Spleen (tissue), 11 donors: ENCODE measurements at regions not wholly inside any gene's neighbourhood (a gene's known extent, or its start where the extent isn't known, plus 50 kb on each side); places are given as distances from the start of the nearest gene placed in this dataset.

ENCODE experiments used
- DNase-seq: peaks from one replicate; pipeline ENCODE4 v3.0.0-alpha.2; 2020
- H3K27ac ChIP-seq, 8 donors: fragments of 200-600 bp; sonication (generic) in 7 of 8; 1 replicate in 4 of 8; 2 replicates in 4 of 8; pipeline versions ENCODE4 v1.5.0 to v1.8.0; 2016 to 2021; ENCODE audit warnings: inconsistent platforms in 4 of 8, mild to moderate bottlenecking in 4 of 8, moderate library complexity in 1 of 8
- H3K27me3 ChIP-seq, 7 donors: fragments of 200-600 bp; sonication (generic) in 6 of 7; replicated peaks in 1 of 7; 1 replicate in 4 of 7; 2 replicates in 3 of 7; pipeline versions ENCODE4 v1.5.0 to v1.8.0; 2016 to 2021; ENCODE audit warnings: inconsistent platforms in 3 of 7, mild to moderate bottlenecking in 1 of 7
- H3K36me3 ChIP-seq, 6 donors: fragments of 200-600 bp; sonication (generic) in 5 of 6; 1 replicate in 4 of 6; 2 replicates in 2 of 6; pipeline versions ENCODE4 v1.5.0 to v1.8.0; 2016 to 2021; ENCODE audit warnings: inconsistent platforms in 2 of 6
- H3K4me1 ChIP-seq, 6 donors: fragments of 200-600 bp; sonication (generic) in 5 of 6; 1 replicate in 3 of 6; 2 replicates in 3 of 6; pipeline versions ENCODE4 v1.5.0 to v1.8.0; 2016 to 2021; ENCODE audit warnings: inconsistent platforms in 3 of 6
- H3K4me3 ChIP-seq, 8 donors: fragments of 200-600 bp; sonication (generic) in 7 of 8; 1 replicate in 4 of 8; 2 replicates in 4 of 8; pipeline versions ENCODE4 v1.5.0 to v1.8.0; 2016 to 2021; ENCODE audit warnings: inconsistent platforms in 4 of 8, mild to moderate bottlenecking in 4 of 8, moderate library complexity in 2 of 8
- H3K9me3 ChIP-seq, 8 donors: fragments of 200-600 bp; sonication (generic) in 7 of 8; 1 replicate in 4 of 8; 2 replicates in 4 of 8; pipeline versions ENCODE4 v1.5.0 to v1.8.0; 2016 to 2021; ENCODE audit warnings: inconsistent platforms in 4 of 8
- POLR2A ChIP-seq, 3 donors: fragments of 450-650 bp; IDR thresholded peaks; one replicate each; pipeline ENCODE4 v1.5.1; 2017; ENCODE audit warnings: antibody characterized with exemption in 3 of 3, mild to moderate bottlenecking in 1 of 3
- POLR2AphosphoS5 ChIP-seq, 3 donors: sonication (generic); formaldehyde crosslinking; IDR thresholded peaks; one replicate each; pipeline ENCODE4 v1.5.1; 2017; ENCODE audit warnings: antibody characterized with exemption in 3 of 3
- WGBS, 5 donors: extraction: QIAGEN DNeasy Blood & Tissue Kit in 3 of 5; methylation state at CpG; one replicate each; pipeline versions ENCODE4 v1.1.5 to v1.1.7; 2013 to 2018; 5-methylcytosine and 5-hydroxymethylcytosine counted together
- intact Hi-C: fragments of 100-400 bp; cut with DNase I; formaldehyde crosslinking; loops from one replicate; pipeline ENCODE4 v1.15.0; 2023; ENCODE audit warnings: low total_unique reads
- TF ChIP-seq, protein P1 (sequence below), 11 experiments: fragments of 200-600 bp in 7 of 11; fragments of 450-650 bp in 4 of 11; sonication (generic) in 4 of 11; IDR thresholded peaks in 8 of 11; conservative IDR thresholded peaks in 3 of 11; 1 replicate in 7 of 11; 2 replicates in 4 of 11; pipeline versions ENCODE4 v1.4.0 to v1.8.0; 2016 to 2021; ENCODE audit warnings: antibody characterized with exemption in 11 of 11, inconsistent platforms in 4 of 11, mild to moderate bottlenecking in 1 of 11
- donor health status: healthy with polysubstance abuse.
- donor health status: DM: no; HTN: no; CAD: no; lungs with moderate emphysema.
- donor health status: DM: no; HTN: no; CAD: no.
- donor health status: Bipolar disorder and iron deficiency.
- donor health status: healthy.
- donor health status: DM: no; HTN: no; CAD: no.
- donor health status: DM: yes; HTN: yes; CAD: no.

DNA sequence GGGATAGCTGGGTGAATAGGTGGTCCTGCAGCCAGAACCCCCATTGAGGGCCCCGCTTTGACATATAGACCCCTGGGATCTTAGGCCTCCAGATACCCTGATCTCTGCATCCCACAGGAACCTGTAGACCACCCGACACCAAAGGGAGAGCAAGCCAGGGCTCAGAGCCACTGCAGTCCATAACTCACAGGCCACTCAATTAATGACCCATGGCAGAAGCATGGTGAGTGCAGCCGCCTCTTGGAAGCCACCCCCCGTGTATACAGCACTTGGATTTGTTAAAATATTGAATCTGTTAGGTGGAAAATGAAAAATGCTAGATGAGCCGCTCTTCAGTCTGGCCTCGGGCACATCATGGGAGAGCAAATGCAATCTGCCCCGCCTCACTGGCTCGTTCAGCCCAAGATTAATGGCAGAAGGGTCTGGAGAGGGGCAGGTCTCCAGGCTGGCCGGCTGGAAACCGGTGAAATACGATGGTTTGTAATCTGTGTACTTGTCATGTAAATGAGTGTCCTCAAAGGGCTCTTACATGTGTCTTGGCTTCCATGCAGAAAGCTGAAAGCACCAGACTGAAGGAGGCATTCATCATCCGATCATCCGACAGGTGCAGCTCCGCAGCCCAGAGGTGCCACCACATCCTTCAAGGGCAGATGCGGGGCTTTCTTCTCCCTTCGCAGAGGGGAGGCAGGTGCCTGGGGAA lies 111.3 kb downstream of the OLFM1 start:
- H3K36me3 ChIP-seq, result no peaks in the 10 kb centered on the region
- DNase-seq, result no peak
- H3K27me3 ChIP-seq, result peaks cover 0 to 48% (median 19%) of the 10 kb centered on the region in 7 donors
- 45 to 51% (median 48%) methylated on average over 15 to 16 of the region's 16 CpGs for WGBS, 5 donors
- TF ChIP-seq POLR2AphosphoS5 (IDR thresholded peaks at IDR 0.05) (no peak), POLR2A (IDR thresholded peaks at IDR 0.05) (no peak)
- TF ChIP-seq, protein P1, sequence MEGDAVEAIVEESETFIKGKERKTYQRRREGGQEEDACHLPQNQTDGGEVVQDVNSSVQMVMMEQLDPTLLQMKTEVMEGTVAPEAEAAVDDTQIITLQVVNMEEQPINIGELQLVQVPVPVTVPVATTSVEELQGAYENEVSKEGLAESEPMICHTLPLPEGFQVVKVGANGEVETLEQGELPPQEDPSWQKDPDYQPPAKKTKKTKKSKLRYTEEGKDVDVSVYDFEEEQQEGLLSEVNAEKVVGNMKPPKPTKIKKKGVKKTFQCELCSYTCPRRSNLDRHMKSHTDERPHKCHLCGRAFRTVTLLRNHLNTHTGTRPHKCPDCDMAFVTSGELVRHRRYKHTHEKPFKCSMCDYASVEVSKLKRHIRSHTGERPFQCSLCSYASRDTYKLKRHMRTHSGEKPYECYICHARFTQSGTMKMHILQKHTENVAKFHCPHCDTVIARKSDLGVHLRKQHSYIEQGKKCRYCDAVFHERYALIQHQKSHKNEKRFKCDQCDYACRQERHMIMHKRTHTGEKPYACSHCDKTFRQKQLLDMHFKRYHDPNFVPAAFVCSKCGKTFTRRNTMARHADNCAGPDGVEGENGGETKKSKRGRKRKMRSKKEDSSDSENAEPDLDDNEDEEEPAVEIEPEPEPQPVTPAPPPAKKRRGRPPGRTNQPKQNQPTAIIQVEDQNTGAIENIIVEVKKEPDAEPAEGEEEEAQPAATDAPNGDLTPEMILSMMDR (IDR thresholded peaks at IDR 0.05 in 8 of 11, conservative IDR thresholded peaks at IDR 0.05 in 3 of 11), result no peak
- no peak overlapping the region for H3K27ac ChIP-seq
- no peaks in the 10 kb centered on the region for H3K4me1 ChIP-seq
- H3K9me3 ChIP-seq, result peaks cover 0 to 7% (median 0%) of the 10 kb centered on the region in 8 donors
- intact Hi-C loops, result no loop called here
- H3K4me3 ChIP-seq, result no peak overlapping the region

DNA sequence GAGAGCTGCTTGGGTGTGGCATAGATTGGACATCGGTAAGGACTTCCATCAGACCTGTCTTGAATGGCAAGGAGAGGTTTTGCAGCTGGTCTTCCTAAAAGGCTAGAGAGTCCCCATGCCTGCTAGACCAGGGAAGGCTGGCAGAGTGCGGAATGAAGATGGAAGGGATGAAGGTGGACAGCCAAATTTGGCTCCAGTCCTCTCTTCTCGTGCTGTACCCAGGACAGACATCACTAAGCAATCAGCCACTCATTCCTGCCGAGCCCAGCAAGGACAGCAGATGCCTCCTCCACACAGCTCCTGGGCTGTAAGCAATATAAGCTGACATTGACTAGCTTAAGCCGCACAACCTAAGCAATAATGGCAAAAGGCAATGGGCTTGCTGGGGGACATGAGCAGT lies 112.0 kb downstream of the OLFM1 start:
- H3K4me1 ChIP-seq, result no peaks in the 10 kb centered on the region
- TF ChIP-seq, protein P1 (IDR thresholded peaks at IDR 0.05 in 8 of 11, conservative IDR thresholded peaks at IDR 0.05 in 3 of 11), result no peak
- TF ChIP-seq POLR2A (IDR thresholded peaks at IDR 0.05), result no peak
- TF ChIP-seq POLR2AphosphoS5 (IDR thresholded peaks at IDR 0.05), result no peak
- intact Hi-C loops, result no loop called here
- H3K27ac ChIP-seq, result no peak overlapping the region
- peaks cover 0 to 41% (median 16%) of the 10 kb centered on the region in 7 donors for H3K27me3 ChIP-seq
- no peak for DNase-seq
- no peak overlapping the region for H3K4me3 ChIP-seq
- H3K36me3 ChIP-seq, result no peaks in the 10 kb centered on the region
- 70 to 83% (median 73%) methylated on average over 5 of the region's 5 CpGs for WGBS, 5 donors
- H3K9me3 ChIP-seq, result peaks cover 0 to 7% (median 0%) of the 10 kb centered on the region in 8 donors

DNA sequence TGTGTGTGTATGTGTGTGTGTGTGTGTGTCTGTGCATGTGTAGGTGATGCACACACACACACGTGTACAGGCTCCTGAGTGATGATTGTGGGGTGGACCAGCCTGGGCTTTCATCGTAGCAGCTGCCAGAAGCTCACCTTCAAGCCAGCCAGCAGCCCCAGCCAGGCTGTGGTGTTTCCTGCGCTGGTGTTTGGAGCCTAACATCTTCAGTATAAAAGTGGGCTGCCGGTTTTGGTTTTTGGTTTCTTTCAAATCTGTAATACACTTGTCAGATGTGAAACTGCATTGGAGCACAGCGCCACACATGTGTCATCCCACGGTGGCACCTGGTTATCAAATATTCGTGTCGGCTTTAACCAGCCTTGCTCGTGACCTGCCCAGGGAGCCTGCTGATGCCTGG lies 114.2 kb downstream of the OLFM1 start:
- no peaks in the 10 kb centered on the region for H3K4me1 ChIP-seq
- H3K27me3 ChIP-seq, result peaks cover 0 to 33% (median 10%) of the 10 kb centered on the region in 7 donors
- intact Hi-C loops, result no loop called here
- H3K9me3 ChIP-seq, result peaks cover 0 to 7% (median 0%) of the 10 kb centered on the region in 8 donors
- TF ChIP-seq, protein P1 (IDR thresholded peaks at IDR 0.05 in 8 of 11, conservative IDR thresholded peaks at IDR 0.05 in 3 of 11), result no peak
- TF ChIP-seq POLR2AphosphoS5 (IDR thresholded peaks at IDR 0.05) (no peak), POLR2A (IDR thresholded peaks at IDR 0.05) (no peak)
- WGBS, 5 donors, result 81 to 92% (median 86%) methylated on average over 9 of the region's 9 CpGs
- no peak for DNase-seq
- no peak overlapping the region for H3K27ac ChIP-seq
- no peak overlapping the region for H3K4me3 ChIP-seq
- H3K36me3 ChIP-seq, result no peaks in the 10 kb centered on the region

DNA sequence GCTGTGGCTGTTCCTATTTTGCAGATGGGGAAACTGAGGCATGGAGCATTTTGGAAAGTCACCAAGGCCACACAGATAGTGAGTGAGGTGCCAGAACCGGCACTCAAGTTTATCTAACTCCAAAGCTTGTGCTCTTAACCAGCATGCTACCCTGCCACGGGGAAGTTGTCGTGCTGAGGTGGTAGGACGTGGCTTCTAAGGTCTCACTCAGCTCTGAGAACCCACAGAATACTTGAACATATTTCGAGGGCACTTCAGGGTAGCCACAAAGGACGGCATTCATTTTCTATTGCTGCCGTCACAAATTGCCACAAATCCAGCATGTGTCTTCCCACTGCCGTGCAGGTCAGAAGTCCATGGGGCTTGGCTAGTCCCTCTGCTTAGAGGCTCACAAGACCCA lies 116.7 kb downstream of the OLFM1 start:
- no peak overlapping the region for H3K27ac ChIP-seq
- intact Hi-C loops, result no loop called here
- no peaks in the 10 kb centered on the region for H3K36me3 ChIP-seq
- peaks cover 0 to 7% (median 0%) of the 10 kb centered on the region in 8 donors for H3K9me3 ChIP-seq
- no peak for DNase-seq
- WGBS, 5 donors, result 81 to 93% (median 86%) methylated on average over 8 of the region's 8 CpGs
- no peaks in the 10 kb centered on the region for H3K4me1 ChIP-seq
- TF ChIP-seq POLR2A (IDR thresholded peaks at IDR 0.05) (no peak), POLR2AphosphoS5 (IDR thresholded peaks at IDR 0.05) (no peak)
- TF ChIP-seq, protein P1 (IDR thresholded peaks at IDR 0.05 in 8 of 11, conservative IDR thresholded peaks at IDR 0.05 in 3 of 11), result no peak
- no peak overlapping the region for H3K4me3 ChIP-seq
- H3K27me3 ChIP-seq, result peaks cover 0 to 13% (median 2%) of the 10 kb centered on the region in 7 donors
